ENCODE measurements at regions not wholly inside any gene's neighbourhood (a gene's known extent, or its start where the extent isn't known, plus 50 kb on each side); places are given as distances from the start of the nearest gene placed in this dataset.

DNA sequence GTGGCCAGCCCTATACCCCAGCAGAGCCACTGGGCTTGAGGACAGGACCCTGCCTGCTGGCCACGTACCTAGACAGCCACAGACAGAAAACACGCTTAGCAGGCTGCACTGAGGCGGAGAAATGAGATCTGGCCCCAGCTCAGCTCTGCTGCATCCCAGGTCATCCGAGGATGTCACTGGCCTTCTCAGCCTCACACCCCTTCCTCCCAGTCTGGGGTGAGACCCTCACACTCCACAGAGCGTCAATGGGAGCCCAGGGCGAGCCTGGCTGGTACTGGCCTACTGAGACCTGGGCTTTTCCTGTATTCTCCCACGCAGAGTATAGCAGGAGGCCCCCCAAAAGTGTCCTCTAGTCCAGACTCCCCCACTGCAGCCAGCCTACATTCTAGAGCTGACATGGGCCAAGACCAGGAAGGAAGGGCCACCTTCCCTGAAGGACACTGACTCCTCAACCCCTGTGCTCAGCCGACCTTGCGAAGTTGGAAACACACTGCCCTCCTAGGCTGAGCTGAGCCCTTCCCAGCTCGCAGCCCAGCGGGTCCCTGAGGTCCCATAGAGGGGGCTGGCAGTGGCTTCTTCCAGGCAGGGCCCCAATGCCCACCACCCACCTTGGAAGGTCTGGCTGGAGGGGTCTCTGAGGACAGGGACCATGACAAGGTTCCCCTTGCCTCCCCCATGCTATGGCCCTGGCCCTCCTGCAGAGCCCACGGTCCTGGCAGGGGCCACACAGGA is 65.9 kb upstream of the LINC01488 start:
- TF ChIP-seq, protein P1, sequence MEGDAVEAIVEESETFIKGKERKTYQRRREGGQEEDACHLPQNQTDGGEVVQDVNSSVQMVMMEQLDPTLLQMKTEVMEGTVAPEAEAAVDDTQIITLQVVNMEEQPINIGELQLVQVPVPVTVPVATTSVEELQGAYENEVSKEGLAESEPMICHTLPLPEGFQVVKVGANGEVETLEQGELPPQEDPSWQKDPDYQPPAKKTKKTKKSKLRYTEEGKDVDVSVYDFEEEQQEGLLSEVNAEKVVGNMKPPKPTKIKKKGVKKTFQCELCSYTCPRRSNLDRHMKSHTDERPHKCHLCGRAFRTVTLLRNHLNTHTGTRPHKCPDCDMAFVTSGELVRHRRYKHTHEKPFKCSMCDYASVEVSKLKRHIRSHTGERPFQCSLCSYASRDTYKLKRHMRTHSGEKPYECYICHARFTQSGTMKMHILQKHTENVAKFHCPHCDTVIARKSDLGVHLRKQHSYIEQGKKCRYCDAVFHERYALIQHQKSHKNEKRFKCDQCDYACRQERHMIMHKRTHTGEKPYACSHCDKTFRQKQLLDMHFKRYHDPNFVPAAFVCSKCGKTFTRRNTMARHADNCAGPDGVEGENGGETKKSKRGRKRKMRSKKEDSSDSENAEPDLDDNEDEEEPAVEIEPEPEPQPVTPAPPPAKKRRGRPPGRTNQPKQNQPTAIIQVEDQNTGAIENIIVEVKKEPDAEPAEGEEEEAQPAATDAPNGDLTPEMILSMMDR (IDR thresholded peaks at IDR 0.05): no peak
- TF ChIP-seq POLR2A (IDR thresholded peaks at IDR 0.05): no peak

Data from lower leg skin (tissue), 3 donors.